Spinal cord (tissue), 9 donors: ENCODE measurements at regions not wholly inside any gene's neighbourhood (a gene's known extent, or its start where the extent isn't known, plus 50 kb on each side); places are given as distances from the start of the nearest gene placed in this dataset.
A peak's percentile ranks its signal among the peaks of the same experiment; 100 is the strongest.

Experiments
- DNase-seq, 6 donors: peaks; one replicate each; pipeline versions ENCODE4 v3.0.0 to v3.0.0-alpha.2; 2013 to 2015; ENCODE audit warnings: low spot score in 6 of 6, low read depth in 4 of 6
- H3K27ac ChIP-seq: one replicate; pipeline ENCODE4 v1.5.1; 2013; ENCODE audit warnings: low read depth, low read length, control low read depth
- H3K27me3 ChIP-seq: one replicate; pipeline ENCODE4 v1.6.1; 2013; ENCODE audit warnings: low read length; ENCODE audit not compliant: control insufficient read depth, insufficient read depth
- H3K36me3 ChIP-seq: one replicate; pipeline ENCODE4 v1.6.1; 2013; ENCODE audit warnings: low read length; ENCODE audit not compliant: control insufficient read depth, insufficient read depth
- H3K4me1 ChIP-seq: one replicate; pipeline ENCODE4 v1.6.1; 2013; ENCODE audit warnings: low read length; ENCODE audit not compliant: control insufficient read depth, insufficient read depth
- H3K4me3 ChIP-seq: one replicate; pipeline ENCODE4 v1.5.1; 2013; ENCODE audit warnings: low read depth, low read length, control low read depth
- H3K9me3 ChIP-seq: one replicate; pipeline ENCODE4 v1.6.1; 2013; ENCODE audit warnings: low read length; ENCODE audit not compliant: control insufficient read depth, insufficient read depth
- WGBS: methylation state at CpG from one replicate; pipeline ENCODE4 v1.1.5; 2013; ENCODE audit warnings: missing lambda C conversion rate; ENCODE audit not compliant: insufficient coverage; 5-methylcytosine and 5-hydroxymethylcytosine counted together
- donor health status: healthy.

- H3K9me3 ChIP-seq: no peaks in the 10 kb centered on the region
- no peak overlapping the region for H3K27ac ChIP-seq
- H3K4me1 ChIP-seq: peaks cover 50% of the 10 kb centered on the region
- H3K27me3 ChIP-seq: no peaks in the 10 kb centered on the region
- WGBS: 98% methylated on average over 18 of the region's 20 CpGs
- no peak overlapping the region for H3K4me3 ChIP-seq
- peaks cover 2% of the 10 kb centered on the region for H3K36me3 ChIP-seq
- no peak for DNase-seq
Measured at GRCh38 chr22:49040754-49041467, 786.8 kb downstream of the BRD1 start.

GRCh38 chr22:49040111-49040510 is 787.6 kb downstream of the BRD1 start:
- H3K36me3 ChIP-seq: peaks cover 2% of the 10 kb centered on the region
- DNase-seq: peak in 1 of 6 donors; percentile 46
- no peaks in the 10 kb centered on the region for H3K9me3 ChIP-seq
- no peaks in the 10 kb centered on the region for H3K27me3 ChIP-seq
- no peak overlapping the region for H3K27ac ChIP-seq
- no peak overlapping the region for H3K4me3 ChIP-seq
- 69% methylated on average over 6 of the region's 8 CpGs for WGBS
- peaks cover 46% of the 10 kb centered on the region for H3K4me1 ChIP-seq

- no peaks in the 10 kb centered on the region for H3K9me3 ChIP-seq
- H3K4me1 ChIP-seq: peaks cover 41% of the 10 kb centered on the region
- DNase-seq: peak in 1 of 6 donors; percentile 41
- no peak overlapping the region for H3K27ac ChIP-seq
- peaks cover under 1% of the 10 kb centered on the region for H3K36me3 ChIP-seq
- no peaks in the 10 kb centered on the region for H3K27me3 ChIP-seq
- H3K4me3 ChIP-seq: no peak overlapping the region
- WGBS: 67% methylated on average over 6 of the region's 7 CpGs
Measured at GRCh38 chr22:49039625-49040024, 788.0 kb downstream of the BRD1 start.

- Histone ChIP-seq H3K4me1 (peaks cover 26% of the 10 kb centered on the region), H3K9me3 (no peaks in the 10 kb centered on the region), H3K4me3 (no peak overlapping the region), H3K27ac (no peak overlapping the region), H3K36me3 (no peaks in the 10 kb centered on the region), H3K27me3 (no peaks in the 10 kb centered on the region)
- WGBS: 96% methylated on average over 14 of the region's 14 CpGs
- no peak for DNase-seq
Measured at GRCh38 chr22:49037701-49038245, 789.9 kb downstream of the BRD1 start.

GRCh38 chr22:49036513-49036912 is 791.2 kb downstream of the BRD1 start:
- no peaks in the 10 kb centered on the region for H3K27me3 ChIP-seq
- 17% methylated on average over 1 of the region's 10 CpGs for WGBS
- no peak for DNase-seq

GRCh38 chr22:49035818-49036457 is 791.7 kb downstream of the BRD1 start:
- WGBS: 82% methylated on average over 17 of the region's 23 CpGs
- Histone ChIP-seq H3K27me3 (no peaks in the 10 kb centered on the region), H3K36me3 (no peaks in the 10 kb centered on the region), H3K4me3 (no peak overlapping the region), H3K4me1 (peaks cover 38% of the 10 kb centered on the region), H3K27ac (no peak overlapping the region), H3K9me3 (no peaks in the 10 kb centered on the region)
- DNase-seq: no peak

More at GRCh38 chr22:49036513-49036912, 791.2 kb downstream of the BRD1 start:
- Histone ChIP-seq H3K4me1 (peaks cover 38% of the 10 kb centered on the region), H3K36me3 (no peaks in the 10 kb centered on the region), H3K27ac (no peak overlapping the region), H3K4me3 (no peak overlapping the region), H3K9me3 (no peaks in the 10 kb centered on the region)

GRCh38 chr22:49034836-49035817 is 792.5 kb downstream of the BRD1 start:
- whole genome bisulfite sequencing: 90% methylated on average over 28 of the region's 30 CpGs
- no peak overlapping the region for H3K4me3 ChIP-seq

GRCh38 chr22:49033616-49034015 is 794.1 kb downstream of the BRD1 start:
- no peak overlapping the region for H3K27ac ChIP-seq
- no peaks in the 10 kb centered on the region for H3K36me3 ChIP-seq
- peaks cover 22% of the 10 kb centered on the region for H3K4me1 ChIP-seq
- 93% methylated on average over 5 of the region's 9 CpGs for WGBS
- no peak overlapping the region for H3K4me3 ChIP-seq
- no peak for DNase-seq
- H3K9me3 ChIP-seq: no peaks in the 10 kb centered on the region
- no peaks in the 10 kb centered on the region for H3K27me3 ChIP-seq

More at GRCh38 chr22:49034836-49035817, 792.5 kb downstream of the BRD1 start:
- H3K4me1 ChIP-seq: peaks cover 35% of the 10 kb centered on the region
- H3K36me3 ChIP-seq: no peaks in the 10 kb centered on the region
- no peaks in the 10 kb centered on the region for H3K9me3 ChIP-seq
- no peak for DNase-seq
- no peaks in the 10 kb centered on the region for H3K27me3 ChIP-seq
- H3K27ac ChIP-seq: no peak overlapping the region

GRCh38 chr22:49032821-49033220 is 794.9 kb downstream of the BRD1 start:
- Histone ChIP-seq H3K9me3 (no peaks in the 10 kb centered on the region), H3K27me3 (no peaks in the 10 kb centered on the region), H3K4me1 (peaks cover 22% of the 10 kb centered on the region), H3K4me3 (no peak overlapping the region), H3K36me3 (no peaks in the 10 kb centered on the region), H3K27ac (no peak overlapping the region)
- no peak for DNase-seq
- WGBS: 70% methylated on average over 17 of the region's 17 CpGs
